ENCODE measurements at regions not wholly inside any gene's neighbourhood (a gene's known extent, or its start where the extent isn't known, plus 50 kb on each side); places are given as distances from the start of the nearest gene placed in this dataset.

- H3K18ac ChIP-seq (ENCODE audit: low read length) = no peak overlapping the region
- WGBS (ENCODE audit: extremely low coverage, insufficient coverage, low lambda C conversion rate) = no CpG with 5 or more reads among the region's 5 CpGs
- DNase-seq = no peak
Measured at GRCh38 chr1:181191494-181192040, 103.1 kb downstream of the IER5 start.

GRCh38 chr1:181192316-181192715 lies 103.8 kb downstream of the IER5 start:
- no peaks in the 10 kb centered on the region for H3K27me3 ChIP-seq (ENCODE audit: insufficient read depth, low read length, poor library complexity)
- no peak overlapping the region for H4K8ac ChIP-seq (ENCODE audit: low read depth, low read length)
- H3K23ac ChIP-seq (ENCODE audit: low read length) = no peak overlapping the region
- H2BK120ac ChIP-seq (ENCODE audit: low read depth, low read length) = no peak overlapping the region
- DNase-seq = no peak
- no peak overlapping the region for H3K9ac ChIP-seq (ENCODE audit: low read length)
- H3K36me3 ChIP-seq (ENCODE audit: control insufficient read depth, insufficient read depth, low read length) = no peaks in the 10 kb centered on the region
- no peak overlapping the region for H3K4me3 ChIP-seq (ENCODE audit: low read length)
- no peak overlapping the region for H4K5ac ChIP-seq (ENCODE audit: low read length)
- no peaks in the 10 kb centered on the region for H3K79me2 ChIP-seq (ENCODE audit: control insufficient read depth, insufficient read depth, low read length)
- H3K27ac ChIP-seq (ENCODE audit: low read depth, low read length) = no peak overlapping the region
- H2BK5ac ChIP-seq (ENCODE audit: low read length) = no peak overlapping the region
- no peak overlapping the region for H3K4ac ChIP-seq (ENCODE audit: low read depth, low read length)
- no peak overlapping the region for H2AK5ac ChIP-seq (ENCODE audit: low read length)
- no peak overlapping the region for H3K4me2 ChIP-seq (ENCODE audit: low read length)
- no CpG with 5 or more reads among the region's 4 CpGs for WGBS (ENCODE audit: extremely low coverage, insufficient coverage, low lambda C conversion rate)
- no peak overlapping the region for H3K56ac ChIP-seq (ENCODE audit: low read length)
- H2BK15ac ChIP-seq (replicated peaks; ENCODE audit: low read depth) = no peak overlapping the region
- H3K79me1 ChIP-seq (ENCODE audit: low read length) = no peaks in the 10 kb centered on the region
- H3K18ac ChIP-seq (ENCODE audit: low read length) = no peak overlapping the region
- H3K4me1 ChIP-seq (ENCODE audit: control insufficient read depth, low read depth, low read length) = no peaks in the 10 kb centered on the region

More at GRCh38 chr1:181191494-181192040, 103.1 kb downstream of the IER5 start:
- no peak overlapping the region for H3K9ac ChIP-seq (ENCODE audit: low read length)
- H3K4me1 ChIP-seq (ENCODE audit: control insufficient read depth, low read depth, low read length) = no peaks in the 10 kb centered on the region
- no peak overlapping the region for H3K4me3 ChIP-seq (ENCODE audit: low read length)
- no peak overlapping the region for H2BK5ac ChIP-seq (ENCODE audit: low read length)
- H2BK15ac ChIP-seq (replicated peaks; ENCODE audit: low read depth) = no peak overlapping the region
- H3K36me3 ChIP-seq (ENCODE audit: control insufficient read depth, insufficient read depth, low read length) = no peaks in the 10 kb centered on the region
- H3K23ac ChIP-seq (ENCODE audit: low read length) = no peak overlapping the region
- H3K79me2 ChIP-seq (ENCODE audit: control insufficient read depth, insufficient read depth, low read length) = no peaks in the 10 kb centered on the region
- no peak overlapping the region for H3K4me2 ChIP-seq (ENCODE audit: low read length)
- H4K8ac ChIP-seq (ENCODE audit: low read depth, low read length) = no peak overlapping the region
- H3K27me3 ChIP-seq (ENCODE audit: insufficient read depth, low read length, poor library complexity) = no peaks in the 10 kb centered on the region
- no peaks in the 10 kb centered on the region for H3K79me1 ChIP-seq (ENCODE audit: low read length)
- H2AK5ac ChIP-seq (ENCODE audit: low read length) = no peak overlapping the region
- H3K27ac ChIP-seq (ENCODE audit: low read depth, low read length) = no peak overlapping the region
- no peak overlapping the region for H4K5ac ChIP-seq (ENCODE audit: low read length)
- H2BK120ac ChIP-seq (ENCODE audit: low read depth, low read length) = no peak overlapping the region
- H3K56ac ChIP-seq (ENCODE audit: low read length) = no peak overlapping the region
- H3K4ac ChIP-seq (ENCODE audit: low read depth, low read length) = no peak overlapping the region

- H3K27ac ChIP-seq (ENCODE audit: low read depth, low read length) = no peak overlapping the region
- H3K4ac ChIP-seq (ENCODE audit: low read depth, low read length) = no peak overlapping the region
- H4K5ac ChIP-seq (ENCODE audit: low read length) = no peak overlapping the region
- no peak overlapping the region for H3K9ac ChIP-seq (ENCODE audit: low read length)
- H3K56ac ChIP-seq (ENCODE audit: low read length) = no peak overlapping the region
- DNase-seq = no peak
- no peaks in the 10 kb centered on the region for H3K79me1 ChIP-seq (ENCODE audit: low read length)
- no peak overlapping the region for H3K4me2 ChIP-seq (ENCODE audit: low read length)
- WGBS (ENCODE audit: extremely low coverage, insufficient coverage, low lambda C conversion rate) = no CpG with 5 or more reads among the region's 7 CpGs
- H2BK5ac ChIP-seq (ENCODE audit: low read length) = no peak overlapping the region
- no peak overlapping the region for H4K8ac ChIP-seq (ENCODE audit: low read depth, low read length)
- H2BK120ac ChIP-seq (ENCODE audit: low read depth, low read length) = no peak overlapping the region
- no peaks in the 10 kb centered on the region for H3K27me3 ChIP-seq (ENCODE audit: insufficient read depth, low read length, poor library complexity)
- no peak overlapping the region for H3K23ac ChIP-seq (ENCODE audit: low read length)
- H2BK15ac ChIP-seq (replicated peaks; ENCODE audit: low read depth) = no peak overlapping the region
- no peaks in the 10 kb centered on the region for H3K36me3 ChIP-seq (ENCODE audit: control insufficient read depth, insufficient read depth, low read length)
- H3K79me2 ChIP-seq (ENCODE audit: control insufficient read depth, insufficient read depth, low read length) = no peaks in the 10 kb centered on the region
- no peak overlapping the region for H3K18ac ChIP-seq (ENCODE audit: low read length)
- no peaks in the 10 kb centered on the region for H3K4me1 ChIP-seq (ENCODE audit: control insufficient read depth, low read depth, low read length)
- H2AK5ac ChIP-seq (ENCODE audit: low read length) = no peak overlapping the region
- no peak overlapping the region for H3K4me3 ChIP-seq (ENCODE audit: low read length)
Measured at GRCh38 chr1:181202986-181203555, 114.6 kb downstream of the IER5 start.

- no peak for DNase-seq
- no peaks in the 10 kb centered on the region for H3K36me3 ChIP-seq (ENCODE audit: control insufficient read depth, insufficient read depth, low read length)
- no peaks in the 10 kb centered on the region for H3K27me3 ChIP-seq (ENCODE audit: insufficient read depth, low read length, poor library complexity)
- H3K4me2 ChIP-seq (ENCODE audit: low read length) = no peak overlapping the region
- no peaks in the 10 kb centered on the region for H3K79me1 ChIP-seq (ENCODE audit: low read length)
- H3K23ac ChIP-seq (ENCODE audit: low read length) = no peak overlapping the region
- H4K5ac ChIP-seq (ENCODE audit: low read length) = no peak overlapping the region
- H3K18ac ChIP-seq (ENCODE audit: low read length) = no peak overlapping the region
- no peak overlapping the region for H2BK15ac ChIP-seq (replicated peaks; ENCODE audit: low read depth)
- H2BK5ac ChIP-seq (ENCODE audit: low read length) = no peak overlapping the region
- no peak overlapping the region for H2AK5ac ChIP-seq (ENCODE audit: low read length)
- no peaks in the 10 kb centered on the region for H3K79me2 ChIP-seq (ENCODE audit: control insufficient read depth, insufficient read depth, low read length)
- no CpG with 5 or more reads among the region's 6 CpGs for WGBS (ENCODE audit: extremely low coverage, insufficient coverage, low lambda C conversion rate)
- H3K4ac ChIP-seq (ENCODE audit: low read depth, low read length) = no peak overlapping the region
- H3K27ac ChIP-seq (ENCODE audit: low read depth, low read length) = no peak overlapping the region
- H2BK120ac ChIP-seq (ENCODE audit: low read depth, low read length) = no peak overlapping the region
- no peak overlapping the region for H4K8ac ChIP-seq (ENCODE audit: low read depth, low read length)
- no peak overlapping the region for H3K9ac ChIP-seq (ENCODE audit: low read length)
- H3K4me3 ChIP-seq (ENCODE audit: low read length) = no peak overlapping the region
- H3K56ac ChIP-seq (ENCODE audit: low read length) = no peak overlapping the region
- H3K4me1 ChIP-seq (ENCODE audit: control insufficient read depth, low read depth, low read length) = no peaks in the 10 kb centered on the region
Measured at GRCh38 chr1:181204530-181204929, 116.0 kb downstream of the IER5 start.

- DNase-seq = no peak
- Histone ChIP-seq H3K36me3 (ENCODE audit: control insufficient read depth, insufficient read depth, low read length) (no peaks in the 10 kb centered on the region), H3K79me2 (ENCODE audit: control insufficient read depth, insufficient read depth, low read length) (no peaks in the 10 kb centered on the region), H4K8ac (ENCODE audit: low read depth, low read length) (no peak overlapping the region), H2AK5ac (ENCODE audit: low read length) (no peak overlapping the region), H3K79me1 (ENCODE audit: low read length) (no peaks in the 10 kb centered on the region), H3K18ac (ENCODE audit: low read length) (no peak overlapping the region), H3K23ac (ENCODE audit: low read length) (no peak overlapping the region), H3K4me3 (ENCODE audit: low read length) (no peak overlapping the region), H2BK5ac (ENCODE audit: low read length) (no peak overlapping the region), H3K27me3 (ENCODE audit: insufficient read depth, low read length, poor library complexity) (no peaks in the 10 kb centered on the region), H3K4me2 (ENCODE audit: low read length) (no peak overlapping the region), H3K27ac (ENCODE audit: low read depth, low read length) (no peak overlapping the region), H2BK120ac (ENCODE audit: low read depth, low read length) (no peak overlapping the region), H4K5ac (ENCODE audit: low read length) (no peak overlapping the region), H3K4me1 (ENCODE audit: control insufficient read depth, low read depth, low read length) (no peaks in the 10 kb centered on the region), H3K9ac (ENCODE audit: low read length) (no peak overlapping the region), H3K56ac (ENCODE audit: low read length) (no peak overlapping the region), H2BK15ac (replicated peaks; ENCODE audit: low read depth) (no peak overlapping the region), H3K4ac (ENCODE audit: low read depth, low read length) (no peak overlapping the region)
- no CpG with 5 or more reads among the region's 10 CpGs for WGBS (ENCODE audit: extremely low coverage, insufficient coverage, low lambda C conversion rate)
Measured at GRCh38 chr1:181205901-181206300, 117.4 kb downstream of the IER5 start.

GRCh38 chr1:181206513-181206912 lies 118.0 kb downstream of the IER5 start:
- Histone ChIP-seq H3K56ac (ENCODE audit: low read length) (no peak overlapping the region), H3K9ac (ENCODE audit: low read length) (no peak overlapping the region), H2AK5ac (ENCODE audit: low read length) (no peak overlapping the region), H3K4ac (ENCODE audit: low read depth, low read length) (no peak overlapping the region), H3K27ac (ENCODE audit: low read depth, low read length) (no peak overlapping the region), H2BK15ac (replicated peaks; ENCODE audit: low read depth) (no peak overlapping the region), H3K79me2 (ENCODE audit: control insufficient read depth, insufficient read depth, low read length) (no peaks in the 10 kb centered on the region), H3K79me1 (ENCODE audit: low read length) (no peaks in the 10 kb centered on the region), H4K8ac (ENCODE audit: low read depth, low read length) (no peak overlapping the region), H3K27me3 (ENCODE audit: insufficient read depth, low read length, poor library complexity) (no peaks in the 10 kb centered on the region), H3K23ac (ENCODE audit: low read length) (no peak overlapping the region), H3K4me1 (ENCODE audit: control insufficient read depth, low read depth, low read length) (no peaks in the 10 kb centered on the region), H3K4me3 (ENCODE audit: low read length) (no peak overlapping the region), H2BK5ac (ENCODE audit: low read length) (no peak overlapping the region), H3K36me3 (ENCODE audit: control insufficient read depth, insufficient read depth, low read length) (no peaks in the 10 kb centered on the region), H3K4me2 (ENCODE audit: low read length) (no peak overlapping the region), H2BK120ac (ENCODE audit: low read depth, low read length) (no peak overlapping the region), H4K5ac (ENCODE audit: low read length) (no peak overlapping the region), H3K18ac (ENCODE audit: low read length) (no peak overlapping the region)
- DNase-seq = no peak
- WGBS (ENCODE audit: extremely low coverage, insufficient coverage, low lambda C conversion rate) = no CpG with 5 or more reads among the region's 8 CpGs

Data from mesendoderm (in vitro differentiated cells).